ENCODE measurements at regions not wholly inside any gene's neighbourhood (a gene's known extent, or its start where the extent isn't known, plus 50 kb on each side); places are given as distances from the start of the nearest gene placed in this dataset.
"Not testable (repeated sequence)": the region's sequence is repeated elsewhere in the genome, so short reads cannot be mapped to it uniquely, and the experiment has no call there.

GRCh38 chr2:183935005-183935404 lies 663.3 kb upstream of the ZNF804A start:
- Histone ChIP-seq H3K4me3 (ENCODE audit: insufficient read depth, low read depth, low read length) (no peak overlapping the region), H3K9me3 (ENCODE audit: control insufficient read depth, low read length) (no peaks in the 10 kb centered on the region), H3K27ac (ENCODE audit: insufficient read depth, low read depth, low read length, poor library complexity, severe bottlenecking) (no peak overlapping the region), H3K27me3 (ENCODE audit: control insufficient read depth, insufficient read depth, low read length, poor library complexity, severe bottlenecking) (no peaks in the 10 kb centered on the region), H3K36me3 (ENCODE audit: control insufficient read depth, insufficient read depth, low read length) (no peaks in the 10 kb centered on the region), H3K4me1 (ENCODE audit: control insufficient read depth, insufficient read depth, low read length) (no peaks in the 10 kb centered on the region)
- 88 to 92% methylated on average over 3 of the region's 3 CpGs for WGBS, 2 experiments

DNA sequence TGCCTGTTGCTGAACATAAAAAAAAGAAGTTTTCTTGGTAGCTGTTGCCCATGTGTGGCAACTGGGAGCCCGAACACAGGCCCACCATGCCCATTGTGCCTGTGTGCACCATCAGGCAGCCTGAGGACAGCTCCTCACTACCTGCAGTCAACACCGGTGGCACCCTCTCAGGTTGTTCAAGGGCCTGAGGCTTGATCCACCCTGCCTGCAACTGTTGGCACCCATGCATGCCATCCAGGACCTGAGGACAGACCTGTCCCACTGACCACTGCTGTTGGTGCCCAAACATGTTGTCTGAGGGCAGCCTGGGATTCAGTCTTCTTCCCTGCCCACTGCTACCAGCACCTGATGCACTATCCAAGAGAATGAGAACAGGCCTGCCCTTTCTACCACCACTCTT lies 661.1 kb upstream of the ZNF804A start:
- WGBS, 2 experiments: 92 to 93% methylated on average over 2 of the region's 2 CpGs
- Histone ChIP-seq H3K27me3 (ENCODE audit: control insufficient read depth, insufficient read depth, low read length, poor library complexity, severe bottlenecking) (no peaks in the 10 kb centered on the region), H3K4me3 (ENCODE audit: insufficient read depth, low read depth, low read length) (no peak overlapping the region), H3K27ac (ENCODE audit: insufficient read depth, low read depth, low read length, poor library complexity, severe bottlenecking) (no peak overlapping the region), H3K36me3 (ENCODE audit: control insufficient read depth, insufficient read depth, low read length) (no peaks in the 10 kb centered on the region), H3K9me3 (ENCODE audit: control insufficient read depth, low read length) (no peaks in the 10 kb centered on the region), H3K4me1 (ENCODE audit: control insufficient read depth, insufficient read depth, low read length) (no peaks in the 10 kb centered on the region)

DNA sequence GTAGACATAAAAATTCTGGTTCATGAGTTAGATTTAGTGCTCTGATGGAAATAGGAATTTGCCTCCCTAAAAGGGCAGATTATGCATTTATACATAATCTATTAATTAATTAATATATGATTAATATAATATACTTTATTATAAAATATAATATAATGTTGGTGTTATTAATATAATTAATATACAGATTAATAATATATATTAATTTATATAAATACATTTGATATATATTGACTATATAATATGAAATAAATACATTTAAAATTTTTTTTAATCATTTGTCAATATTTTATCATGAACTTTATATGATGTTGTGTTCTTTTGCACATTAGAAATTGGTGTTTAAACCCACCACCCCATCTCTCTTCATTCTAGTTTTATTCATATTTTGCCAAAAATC lies 652.1 kb upstream of the ZNF804A start:
- no peak overlapping the region for H3K4me3 ChIP-seq (ENCODE audit: insufficient read depth, low read depth, low read length)
- H3K36me3 ChIP-seq (ENCODE audit: control insufficient read depth, insufficient read depth, low read length): no peaks in the 10 kb centered on the region
- H3K27ac ChIP-seq (ENCODE audit: insufficient read depth, low read depth, low read length, poor library complexity, severe bottlenecking): no peak overlapping the region
- no peaks in the 10 kb centered on the region for H3K27me3 ChIP-seq (ENCODE audit: control insufficient read depth, insufficient read depth, low read length, poor library complexity, severe bottlenecking)
- no peaks in the 10 kb centered on the region for H3K9me3 ChIP-seq (ENCODE audit: control insufficient read depth, low read length)
- H3K4me1 ChIP-seq (ENCODE audit: control insufficient read depth, insufficient read depth, low read length): no peaks in the 10 kb centered on the region

DNA sequence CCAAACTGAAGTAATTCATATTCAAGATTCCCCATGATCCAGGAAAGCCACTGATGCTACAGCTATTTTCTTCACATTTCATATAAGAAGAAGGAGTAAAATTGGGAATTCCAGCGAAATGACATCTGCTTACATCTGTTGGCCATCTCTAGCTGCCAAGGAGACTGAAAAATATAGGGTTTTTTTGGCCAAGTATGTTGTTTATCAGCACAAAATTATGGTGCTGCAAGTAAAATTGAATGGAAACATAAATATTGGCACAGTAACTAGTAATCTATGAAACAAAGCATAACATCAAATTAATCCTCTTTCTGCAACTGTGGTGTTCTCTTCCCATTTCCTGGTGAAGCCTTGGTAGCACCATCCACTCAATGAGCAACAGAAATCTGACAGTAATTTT lies 649.5 kb upstream of the ZNF804A start:
- 95 to 100% methylated on average over 1 of the region's 1 CpG for WGBS, 2 experiments
- no peaks in the 10 kb centered on the region for H3K9me3 ChIP-seq (ENCODE audit: control insufficient read depth, low read length)
- H3K4me3 ChIP-seq (ENCODE audit: insufficient read depth, low read depth, low read length): no peak overlapping the region
- H3K36me3 ChIP-seq (ENCODE audit: control insufficient read depth, insufficient read depth, low read length): no peaks in the 10 kb centered on the region
- H3K27me3 ChIP-seq (ENCODE audit: control insufficient read depth, insufficient read depth, low read length, poor library complexity, severe bottlenecking): no peaks in the 10 kb centered on the region
- H3K27ac ChIP-seq (ENCODE audit: insufficient read depth, low read depth, low read length, poor library complexity, severe bottlenecking): no peak overlapping the region
- H3K4me1 ChIP-seq (ENCODE audit: control insufficient read depth, insufficient read depth, low read length): no peaks in the 10 kb centered on the region

DNA sequence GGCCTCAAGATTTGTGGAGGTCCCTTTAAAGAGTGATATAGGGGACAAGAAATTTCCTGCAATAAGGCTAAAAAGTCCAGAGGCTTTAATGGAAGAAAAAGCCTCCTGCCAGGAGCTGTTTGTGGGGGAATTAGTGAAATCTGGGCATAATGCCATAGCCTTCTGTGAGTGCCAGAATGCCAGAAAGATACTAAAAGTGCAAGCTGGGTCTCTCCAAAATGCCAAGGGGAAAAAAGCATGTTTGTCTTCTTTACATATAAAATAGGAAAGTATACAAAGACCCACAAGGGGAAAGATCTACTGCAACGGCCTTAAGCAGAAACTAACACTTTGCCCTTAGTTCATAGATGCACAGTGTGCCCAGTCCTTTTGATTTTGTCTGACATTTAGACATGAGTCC lies 647.7 kb upstream of the ZNF804A start:
- 88 to 100% methylated on average over 1 of the region's 1 CpG for WGBS, 2 experiments
- H3K27me3 ChIP-seq (ENCODE audit: control insufficient read depth, insufficient read depth, low read length, poor library complexity, severe bottlenecking): no peaks in the 10 kb centered on the region
- H3K36me3 ChIP-seq (ENCODE audit: control insufficient read depth, insufficient read depth, low read length): no peaks in the 10 kb centered on the region
- no peak overlapping the region for H3K4me3 ChIP-seq (ENCODE audit: insufficient read depth, low read depth, low read length)
- H3K4me1 ChIP-seq (ENCODE audit: control insufficient read depth, insufficient read depth, low read length): no peaks in the 10 kb centered on the region
- H3K27ac ChIP-seq (ENCODE audit: insufficient read depth, low read depth, low read length, poor library complexity, severe bottlenecking): no peak overlapping the region
- H3K9me3 ChIP-seq (ENCODE audit: control insufficient read depth, low read length): no peaks in the 10 kb centered on the region

GRCh38 chr2:183951630-183952029 lies 646.7 kb upstream of the ZNF804A start:
- no peak overlapping the region for H3K4me3 ChIP-seq (ENCODE audit: insufficient read depth, low read depth, low read length)
- no peaks in the 10 kb centered on the region for H3K9me3 ChIP-seq (ENCODE audit: control insufficient read depth, low read length)
- no peaks in the 10 kb centered on the region for H3K27me3 ChIP-seq (ENCODE audit: control insufficient read depth, insufficient read depth, low read length, poor library complexity, severe bottlenecking)
- no peak overlapping the region for H3K27ac ChIP-seq (ENCODE audit: insufficient read depth, low read depth, low read length, poor library complexity, severe bottlenecking)
- WGBS, 2 experiments: 90 to 100% methylated on average over 2 of the region's 2 CpGs
- H3K36me3 ChIP-seq (ENCODE audit: control insufficient read depth, insufficient read depth, low read length): no peaks in the 10 kb centered on the region
- no peaks in the 10 kb centered on the region for H3K4me1 ChIP-seq (ENCODE audit: control insufficient read depth, insufficient read depth, low read length)

DNA sequence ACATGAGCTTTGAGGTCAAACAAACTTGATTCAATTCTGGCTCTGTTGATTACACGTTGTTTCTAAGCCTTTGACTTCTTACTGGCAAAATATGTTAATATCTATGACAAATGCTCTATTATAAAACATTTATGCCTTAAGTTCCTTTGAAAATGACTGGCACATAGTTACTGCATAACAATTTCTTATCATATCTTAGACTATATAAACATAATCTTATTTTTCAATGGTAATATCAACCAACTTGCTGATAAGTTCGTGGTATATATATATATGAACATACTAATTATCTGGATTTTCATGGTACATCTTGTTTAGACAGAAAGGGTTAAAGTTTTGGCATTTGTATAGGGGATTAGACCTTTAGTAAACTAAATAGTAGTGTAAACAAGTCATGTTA lies 645.6 kb upstream of the ZNF804A start:
- no peaks in the 10 kb centered on the region for H3K27me3 ChIP-seq (ENCODE audit: control insufficient read depth, insufficient read depth, low read length, poor library complexity, severe bottlenecking)
- H3K4me3 ChIP-seq (ENCODE audit: insufficient read depth, low read depth, low read length): no peak overlapping the region
- WGBS, 2 experiments: 100% methylated on average over 1 of the region's 2 CpGs; no CpG with 5 or more reads in 1 of the 2 experiments
- no peaks in the 10 kb centered on the region for H3K9me3 ChIP-seq (ENCODE audit: control insufficient read depth, low read length)
- H3K27ac ChIP-seq (ENCODE audit: insufficient read depth, low read depth, low read length, poor library complexity, severe bottlenecking): no peak overlapping the region
- no peaks in the 10 kb centered on the region for H3K4me1 ChIP-seq (ENCODE audit: control insufficient read depth, insufficient read depth, low read length)
- no peaks in the 10 kb centered on the region for H3K36me3 ChIP-seq (ENCODE audit: control insufficient read depth, insufficient read depth, low read length)

DNA sequence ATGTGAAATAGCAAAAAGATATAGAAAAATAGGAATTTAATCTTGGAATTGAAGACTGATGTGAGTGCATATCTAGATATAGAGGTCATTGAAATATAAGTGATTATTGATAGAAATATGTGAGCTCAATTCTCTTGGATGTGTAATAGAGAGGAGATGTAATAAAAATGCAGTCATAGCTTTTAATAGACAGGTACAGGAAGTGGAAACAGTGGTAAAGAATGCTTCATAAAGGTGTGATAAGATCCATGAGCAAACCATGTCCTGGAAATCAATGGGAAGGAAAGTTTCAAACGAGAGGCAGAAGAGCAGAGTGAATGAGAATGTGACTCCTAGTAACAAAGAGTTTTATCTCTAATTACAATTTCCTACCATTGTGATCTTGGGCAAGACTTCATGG lies 634.7 kb upstream of the ZNF804A start:
- Histone ChIP-seq H3K27ac (ENCODE audit: insufficient read depth, low read depth, low read length, poor library complexity, severe bottlenecking) (no peak overlapping the region), H3K4me1 (ENCODE audit: control insufficient read depth, insufficient read depth, low read length) (no peaks in the 10 kb centered on the region), H3K27me3 (ENCODE audit: control insufficient read depth, insufficient read depth, low read length, poor library complexity, severe bottlenecking) (no peaks in the 10 kb centered on the region), H3K4me3 (ENCODE audit: insufficient read depth, low read depth, low read length) (no peak overlapping the region), H3K9me3 (ENCODE audit: control insufficient read depth, low read length) (no peaks in the 10 kb centered on the region), H3K36me3 (ENCODE audit: control insufficient read depth, insufficient read depth, low read length) (no peaks in the 10 kb centered on the region)
- 100% methylated on average over 1 of the region's 1 CpG; no CpG with 5 or more reads in 1 of the 2 experiments for WGBS, 2 experiments

DNA sequence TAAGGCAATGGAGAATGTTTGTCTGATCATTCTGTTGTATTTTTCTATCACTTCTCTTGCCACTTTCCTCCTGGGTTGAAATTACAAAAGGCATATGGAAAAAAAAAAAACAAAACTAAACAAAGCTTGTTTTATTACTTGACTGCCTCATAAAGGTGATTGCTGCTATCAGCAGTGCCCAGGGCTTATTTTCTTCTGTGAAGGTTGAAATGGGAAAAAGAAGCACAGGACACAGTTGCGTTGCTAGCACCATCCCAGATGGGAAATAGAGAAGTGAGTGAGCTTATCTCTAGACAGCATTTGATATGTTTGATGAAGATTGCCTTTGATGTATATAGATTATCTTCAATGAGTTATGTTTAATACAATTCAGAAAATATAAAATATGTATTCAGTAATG lies 633.8 kb upstream of the ZNF804A start:
- H3K4me3 ChIP-seq (ENCODE audit: insufficient read depth, low read depth, low read length): no peak overlapping the region
- no peaks in the 10 kb centered on the region for H3K4me1 ChIP-seq (ENCODE audit: control insufficient read depth, insufficient read depth, low read length)
- no peaks in the 10 kb centered on the region for H3K9me3 ChIP-seq (ENCODE audit: control insufficient read depth, low read length)
- no peak overlapping the region for H3K27ac ChIP-seq (ENCODE audit: insufficient read depth, low read depth, low read length, poor library complexity, severe bottlenecking)
- 80 to 100% methylated on average over 1 of the region's 1 CpG for WGBS, 2 experiments
- H3K36me3 ChIP-seq (ENCODE audit: control insufficient read depth, insufficient read depth, low read length): no peaks in the 10 kb centered on the region
- no peaks in the 10 kb centered on the region for H3K27me3 ChIP-seq (ENCODE audit: control insufficient read depth, insufficient read depth, low read length, poor library complexity, severe bottlenecking)

GRCh38 chr2:183967756-183968155 lies 630.6 kb upstream of the ZNF804A start:
- no peak overlapping the region for H3K4me3 ChIP-seq (ENCODE audit: insufficient read depth, low read depth, low read length)
- H3K27ac ChIP-seq (ENCODE audit: insufficient read depth, low read depth, low read length, poor library complexity, severe bottlenecking): no peak overlapping the region
- 93 to 94% methylated on average over 5 to 6 of the region's 6 CpGs for WGBS, 2 experiments
- no peaks in the 10 kb centered on the region for H3K36me3 ChIP-seq (ENCODE audit: control insufficient read depth, insufficient read depth, low read length)
- no peaks in the 10 kb centered on the region for H3K4me1 ChIP-seq (ENCODE audit: control insufficient read depth, insufficient read depth, low read length)
- no peaks in the 10 kb centered on the region for H3K27me3 ChIP-seq (ENCODE audit: control insufficient read depth, insufficient read depth, low read length, poor library complexity, severe bottlenecking)
- no peaks in the 10 kb centered on the region for H3K9me3 ChIP-seq (ENCODE audit: control insufficient read depth, low read length)

DNA sequence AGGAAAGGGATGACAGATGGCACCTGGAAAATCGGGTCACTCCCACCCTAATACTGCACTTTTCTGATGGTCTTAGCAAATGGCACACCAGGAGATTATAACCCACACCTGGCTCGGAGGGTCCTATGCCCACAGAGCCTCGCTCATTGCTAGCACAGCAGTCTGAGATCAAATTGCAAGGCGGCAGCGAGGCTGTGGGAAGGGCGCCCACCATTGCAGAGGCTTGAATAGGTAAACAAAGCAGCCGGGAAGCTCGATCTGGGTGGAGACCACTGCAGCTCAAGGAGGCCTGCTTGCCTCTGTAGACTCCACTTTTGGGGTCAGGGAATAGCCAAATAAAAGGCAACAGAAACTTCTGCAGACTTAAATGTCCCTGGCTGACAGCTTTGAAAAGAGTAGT lies 622.7 kb upstream of the ZNF804A start:
- not testable (repeated sequence) for H3K27me3 ChIP-seq (ENCODE audit: control insufficient read depth, insufficient read depth, low read length, poor library complexity, severe bottlenecking); H3K9me3 ChIP-seq (ENCODE audit: control insufficient read depth, low read length); H3K27ac ChIP-seq (ENCODE audit: insufficient read depth, low read depth, low read length, poor library complexity, severe bottlenecking); H3K4me1 ChIP-seq (ENCODE audit: control insufficient read depth, insufficient read depth, low read length); H3K36me3 ChIP-seq (ENCODE audit: control insufficient read depth, insufficient read depth, low read length); H3K4me3 ChIP-seq (ENCODE audit: insufficient read depth, low read depth, low read length)
- 92 to 97% methylated on average over 8 of the region's 8 CpGs for WGBS, 2 experiments
